GM12892 (cell line): ENCODE measurements at regions not wholly inside any gene's neighbourhood (a gene's known extent, or its start where the extent isn't known, plus 50 kb on each side); places are given as distances from the start of the nearest gene placed in this dataset.
A peak's percentile ranks its signal among the peaks of the same experiment; 100 is the strongest.
"Not testable (repeated sequence)": the region's sequence is repeated elsewhere in the genome, so short reads cannot be mapped to it uniquely, and the experiment has no call there.

Experiments used
- DNase-seq: peaks from one replicate; pipeline ENCODE4 v3.0.0; 2011; ENCODE audit not compliant: insufficient read length
- FAIRE-seq: peaks from 2 replicates; lab custom pipeline; 2011; peaks lifted over from hg19 to GRCh38; lab: Jason Lieb, UNC
- POLR2A ChIP-seq: IDR thresholded peaks from 2 replicates; pipeline ENCODE4 v1.6.1; 2011; ENCODE audit warnings: low read depth, low read length, control low read depth
- POLR2AphosphoS5 ChIP-seq: IDR thresholded peaks from 2 replicates; pipeline ENCODE4 v1.6.1; 2011; ENCODE audit warnings: low read depth, low read length, control low read depth
- TAF1 ChIP-seq: IDR thresholded peaks from 2 replicates; pipeline ENCODE4 v1.6.1; 2011; ENCODE audit warnings: low read depth, mild to moderate bottlenecking, control low read depth, low read length, borderline replicate concordance

DNA sequence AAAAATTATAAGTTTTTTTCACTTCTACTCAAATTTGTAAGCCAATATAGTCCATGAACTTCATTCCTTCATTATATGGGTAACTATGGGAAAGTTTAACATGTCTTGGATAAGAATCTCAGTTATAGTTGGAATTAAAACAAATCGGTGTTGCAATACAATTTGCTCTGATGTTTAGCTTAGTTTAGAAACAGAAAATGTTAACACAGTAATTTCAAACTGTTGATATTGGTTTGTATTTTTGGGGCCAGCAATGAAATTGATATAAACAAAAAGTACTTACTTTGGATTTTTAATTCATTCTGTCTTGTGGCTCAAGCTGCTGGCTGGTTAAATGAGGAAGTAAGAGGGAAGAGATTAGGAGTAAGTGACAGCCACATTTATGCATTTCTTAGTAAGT is 368.5 kb upstream of the NT5C1B start:
- no peak for DNase-seq
- no peak for TF ChIP-seq POLR2A
- no peak for TF ChIP-seq TAF1
- no peak for TF ChIP-seq POLR2AphosphoS5
- FAIRE-seq = no peak

DNA sequence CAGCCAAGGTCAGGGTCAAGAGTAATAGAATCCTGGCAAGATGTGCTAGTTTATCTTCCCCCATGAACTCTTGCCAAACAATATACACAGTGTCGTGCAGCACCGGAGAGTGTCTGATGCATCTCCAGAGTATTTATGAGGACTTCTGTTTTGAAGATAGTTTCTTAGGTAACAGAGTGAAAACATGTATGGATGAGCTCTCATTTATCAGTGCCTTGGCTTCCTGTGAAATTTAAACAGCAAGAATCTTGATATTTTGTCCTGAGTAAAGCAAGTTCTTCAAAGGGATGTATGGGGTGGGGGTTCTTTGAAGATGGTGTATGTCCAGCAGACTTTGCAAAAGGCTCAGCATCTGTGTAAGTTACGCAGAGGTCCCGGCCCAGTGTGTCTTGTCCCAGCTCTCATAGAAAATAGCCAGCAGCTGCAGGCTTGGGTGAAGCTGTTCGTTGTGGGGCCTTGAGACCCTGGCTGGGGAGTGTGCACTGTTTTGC is 361.0 kb upstream of the NT5C1B start:
- no peak for TF ChIP-seq POLR2A
- TF ChIP-seq TAF1 = no peak
- no peak for TF ChIP-seq POLR2AphosphoS5
- FAIRE-seq = no peak
- no peak for DNase-seq

DNA sequence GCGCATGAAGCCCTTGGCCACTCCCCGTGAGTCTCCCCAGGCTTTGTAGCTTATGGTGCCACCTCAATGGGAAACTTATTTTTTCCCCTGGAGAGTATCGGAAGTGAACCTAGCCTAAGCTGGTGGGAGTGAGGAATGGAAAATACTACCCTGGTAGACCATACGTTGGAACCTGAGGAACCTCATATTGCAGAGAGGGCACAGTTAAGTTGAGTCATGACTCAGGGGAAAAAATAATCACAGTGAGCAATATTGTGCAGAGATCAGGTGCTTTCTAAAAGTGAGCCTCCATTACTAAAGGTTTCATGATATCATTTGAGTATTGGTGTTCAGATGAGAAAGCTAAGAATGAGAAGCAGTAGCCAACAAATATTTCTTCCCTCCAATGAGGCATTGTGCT is 360.5 kb upstream of the NT5C1B start:
- TF ChIP-seq POLR2AphosphoS5 = no peak
- no peak for TF ChIP-seq TAF1
- no peak for TF ChIP-seq POLR2A
- DNase-seq (no peak), FAIRE-seq (no peak)

DNA sequence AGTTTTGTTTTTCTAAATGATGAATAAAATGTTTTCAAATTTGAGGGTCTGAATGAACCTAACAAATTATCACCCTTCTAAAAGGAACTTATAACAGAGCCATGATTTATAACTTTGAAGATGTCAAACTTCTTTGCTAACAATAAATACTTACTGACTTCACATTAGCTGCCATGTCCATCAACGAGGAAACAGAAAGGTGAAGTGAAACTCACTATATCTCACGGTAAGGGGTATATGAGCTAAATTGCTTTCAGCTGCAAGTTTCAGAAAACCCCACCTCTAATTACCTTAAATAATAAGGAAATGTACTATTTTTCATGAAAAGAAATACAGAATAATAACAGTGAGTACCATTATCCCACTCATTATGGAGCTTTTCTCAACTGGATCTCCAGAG is 350.8 kb upstream of the NT5C1B start:
- no peak for DNase-seq
- FAIRE-seq = peak; percentile 82
- TF ChIP-seq POLR2AphosphoS5 = no peak
- TF ChIP-seq TAF1 = no peak
- no peak for TF ChIP-seq POLR2A

DNA sequence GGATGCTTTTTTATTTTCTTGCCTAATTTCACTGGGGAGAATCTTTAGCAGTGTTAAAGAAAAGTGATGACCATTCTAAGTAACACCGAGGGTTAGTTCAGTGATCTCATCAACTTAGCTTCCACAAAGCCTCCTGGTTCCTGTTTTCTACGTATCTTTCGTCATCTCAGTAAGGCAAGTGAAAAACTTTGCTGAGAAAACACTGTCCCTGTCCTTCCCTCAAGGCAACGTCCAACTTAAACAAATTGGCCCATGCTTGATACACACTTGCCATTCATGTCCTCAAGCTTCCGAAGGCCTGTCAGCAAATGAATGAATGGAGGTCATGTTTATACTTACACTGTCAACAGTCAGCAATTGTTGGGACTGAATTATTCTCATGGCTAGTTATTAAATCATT is 350.4 kb upstream of the NT5C1B start:
- FAIRE-seq = peak; percentile 90
- DNase-seq = not testable (repeated sequence)

DNA sequence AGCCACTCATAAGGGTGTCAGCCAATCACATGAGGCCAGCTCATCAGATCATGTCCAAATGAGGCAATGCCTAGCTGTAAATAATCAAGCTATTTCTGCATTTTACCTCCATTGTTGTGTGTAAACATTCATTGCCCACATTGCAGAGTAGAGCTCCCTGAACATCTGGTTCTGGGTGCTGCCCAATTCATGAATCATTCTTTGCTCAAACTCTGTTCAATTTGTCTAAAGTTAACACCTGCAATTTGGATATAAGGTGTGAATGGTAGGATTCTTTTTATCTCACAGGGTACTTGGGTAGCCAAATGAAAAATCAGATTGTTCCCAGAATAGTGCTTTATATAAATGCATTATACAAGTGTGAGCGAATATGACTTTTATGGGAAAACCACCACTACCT is 345.5 kb upstream of the NT5C1B start:
- FAIRE-seq (no peak), DNase-seq (no peak)
- TF ChIP-seq TAF1 (no peak), POLR2A (no peak), POLR2AphosphoS5 (no peak)

DNA sequence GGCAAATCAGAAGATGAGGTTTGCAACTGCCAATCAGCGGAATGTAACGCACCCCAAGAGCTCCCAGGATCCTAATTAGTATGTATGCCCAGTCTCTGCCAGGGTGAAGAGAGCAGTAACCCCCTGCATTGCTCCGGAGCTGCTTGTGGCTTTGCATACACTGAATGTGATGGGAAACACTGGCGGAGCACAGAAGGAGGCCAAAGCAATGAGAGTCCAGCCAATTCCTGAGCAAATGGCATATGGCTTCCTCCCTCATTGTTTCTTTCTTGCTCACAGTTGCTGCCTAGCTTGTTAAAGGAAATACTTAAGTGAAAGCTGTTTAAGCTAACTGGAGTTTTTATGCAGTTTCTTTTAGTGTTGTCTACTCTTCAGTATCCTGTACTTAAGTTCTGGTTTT is 343.5 kb upstream of the NT5C1B start:
- no peak for TF ChIP-seq POLR2AphosphoS5
- no peak for TF ChIP-seq TAF1
- no peak for DNase-seq
- no peak for FAIRE-seq

DNA sequence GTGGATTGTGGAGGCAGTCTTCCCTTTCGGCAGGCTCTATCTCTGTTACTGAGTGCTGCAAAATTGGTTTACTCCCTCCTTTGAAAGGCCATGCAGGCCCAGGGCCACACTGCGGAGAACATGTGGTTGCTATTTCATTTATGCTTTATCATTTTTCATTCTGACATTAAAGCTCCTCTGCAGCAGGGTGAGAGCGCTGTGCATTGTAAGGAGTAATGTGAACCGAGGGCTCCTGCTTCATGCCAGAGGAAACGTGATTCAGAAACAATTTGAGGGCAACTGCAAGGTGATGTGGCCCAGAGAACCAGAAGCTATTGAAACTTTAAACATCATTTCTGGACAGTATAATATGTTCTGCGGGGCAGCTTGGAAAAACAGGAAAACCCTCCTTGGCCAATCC is 341.6 kb upstream of the NT5C1B start:
- TF ChIP-seq TAF1 = no peak
- TF ChIP-seq POLR2AphosphoS5 = no peak
- no peak for TF ChIP-seq POLR2A
- FAIRE-seq = no peak
- DNase-seq = no peak

DNA sequence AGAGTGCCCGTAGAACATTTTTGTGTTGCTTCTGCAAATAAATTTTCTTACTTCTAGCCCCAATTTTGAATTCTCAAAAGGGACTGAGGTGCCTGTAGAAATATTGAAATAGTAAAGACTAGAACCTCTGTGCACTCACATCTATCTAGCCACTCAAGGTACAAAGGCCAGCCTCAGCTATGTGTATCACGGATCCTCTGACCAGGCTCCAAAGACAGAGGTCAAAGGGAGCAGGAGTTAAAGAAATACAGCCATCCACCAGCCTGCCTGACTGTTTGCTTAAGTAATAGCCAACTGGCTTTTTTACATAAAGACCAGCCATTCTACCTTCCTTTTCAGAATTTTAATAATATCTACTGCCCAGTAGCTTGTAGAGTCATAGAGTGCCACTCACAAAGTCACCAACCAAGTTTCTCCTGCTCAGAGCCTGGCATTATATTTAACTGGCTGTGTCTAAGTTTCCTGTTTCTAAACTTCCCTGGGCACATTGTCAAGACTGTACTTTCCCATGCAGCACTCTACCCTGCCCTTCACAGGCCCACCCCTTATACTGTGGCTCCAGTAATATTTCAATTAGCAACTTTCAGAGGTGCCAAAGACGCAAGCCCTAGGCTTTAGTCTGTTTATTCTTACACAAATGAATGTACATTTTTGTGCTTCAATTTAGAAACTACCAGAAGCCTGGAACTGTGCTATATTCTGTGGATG is 338.3 kb upstream of the NT5C1B start:
- DNase-seq (no peak), FAIRE-seq (no peak)
- no peak for TF ChIP-seq POLR2A
- no peak for TF ChIP-seq POLR2AphosphoS5
- no peak for TF ChIP-seq TAF1

DNA sequence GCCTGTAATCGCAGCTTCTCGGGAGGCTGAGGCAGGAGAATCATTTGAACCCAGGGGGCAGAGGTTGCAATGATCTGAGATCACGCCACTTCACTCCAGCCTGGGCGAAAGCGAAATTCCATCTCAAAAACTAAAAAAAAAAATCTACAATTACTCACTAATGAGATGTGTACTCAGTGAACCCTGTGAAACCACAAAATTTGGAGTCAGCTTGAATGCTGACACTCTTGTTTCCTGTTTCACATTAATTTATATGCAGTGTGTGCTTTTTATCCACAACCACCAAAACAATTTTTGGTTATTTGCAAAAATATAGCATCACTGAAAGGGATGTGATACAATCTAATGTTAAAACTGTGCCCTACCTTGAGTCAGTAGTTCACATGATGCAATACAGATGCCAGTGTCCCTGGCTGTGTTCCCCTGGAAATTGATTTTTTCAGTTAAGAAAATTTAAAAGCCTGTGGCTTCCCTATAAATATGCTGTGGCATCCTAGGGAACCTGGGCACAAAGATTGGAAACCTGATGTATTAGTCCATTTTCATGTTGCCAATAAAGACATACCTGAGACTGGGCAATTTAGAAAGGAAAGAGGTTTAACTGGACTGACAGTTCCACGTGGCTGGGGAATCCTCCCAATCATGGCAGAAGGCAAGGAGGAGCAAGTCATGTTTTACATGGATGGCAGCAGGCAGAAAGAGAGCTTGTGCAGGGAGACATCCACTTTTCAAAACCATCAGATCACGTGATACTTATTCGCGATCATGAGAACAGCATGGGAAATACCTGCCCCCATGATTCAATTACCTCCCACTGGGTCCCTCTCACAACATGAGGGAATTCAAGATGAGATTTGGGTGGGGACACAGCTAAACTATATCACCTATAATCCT is 337.5 kb upstream of the NT5C1B start:
- no peak for FAIRE-seq
- TF ChIP-seq POLR2AphosphoS5 (no peak), POLR2A (no peak), TAF1 (no peak)
- no peak for DNase-seq

DNA sequence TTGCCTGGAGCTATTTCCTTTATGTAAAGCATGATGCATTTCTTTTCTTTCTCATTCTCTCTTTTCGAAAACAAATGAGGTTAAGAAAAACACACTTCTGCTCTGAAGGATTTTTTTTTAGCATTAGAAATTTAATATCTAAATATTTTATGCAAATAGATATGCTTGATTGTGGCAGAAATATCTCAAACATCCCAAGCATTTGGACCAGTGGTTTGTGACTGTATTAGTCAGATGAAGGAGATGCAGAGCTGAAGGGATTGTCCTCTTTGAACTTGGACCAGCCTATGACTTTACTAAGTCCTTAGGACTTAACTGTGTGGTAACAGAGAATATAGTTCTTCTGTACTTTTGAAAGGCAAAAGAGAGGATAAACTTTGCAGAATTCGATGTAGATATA is 335.9 kb upstream of the NT5C1B start:
- no peak for DNase-seq
- FAIRE-seq = no peak
- TF ChIP-seq POLR2A = no peak
- TF ChIP-seq POLR2AphosphoS5 = no peak
- no peak for TF ChIP-seq TAF1

DNA sequence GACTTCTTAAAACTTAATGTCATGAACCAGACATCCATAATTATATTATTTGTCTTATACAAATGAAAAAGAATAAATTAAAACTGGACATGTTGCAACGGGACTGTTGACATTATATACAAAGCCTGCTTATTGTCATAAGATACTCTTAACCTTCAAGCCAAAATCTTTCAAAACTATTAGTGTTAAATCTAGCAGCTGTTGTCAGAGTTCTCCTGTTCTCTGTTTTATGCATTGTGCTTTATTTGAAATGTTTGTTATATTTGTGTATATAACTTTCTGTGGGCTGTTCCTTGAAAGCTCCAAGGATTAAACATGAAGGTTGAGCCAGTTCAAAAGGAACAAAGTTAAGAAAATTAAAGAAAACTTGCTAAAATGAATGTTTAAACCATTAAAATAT is 335.5 kb upstream of the NT5C1B start:
- DNase-seq (no peak), FAIRE-seq (no peak)
- no peak for TF ChIP-seq POLR2AphosphoS5
- TF ChIP-seq TAF1 = no peak
- TF ChIP-seq POLR2A = no peak
